ENCODE measurements at regions not wholly inside any gene's neighbourhood (a gene's known extent, or its start where the extent isn't known, plus 50 kb on each side); places are given as distances from the start of the nearest gene placed in this dataset.

DNA sequence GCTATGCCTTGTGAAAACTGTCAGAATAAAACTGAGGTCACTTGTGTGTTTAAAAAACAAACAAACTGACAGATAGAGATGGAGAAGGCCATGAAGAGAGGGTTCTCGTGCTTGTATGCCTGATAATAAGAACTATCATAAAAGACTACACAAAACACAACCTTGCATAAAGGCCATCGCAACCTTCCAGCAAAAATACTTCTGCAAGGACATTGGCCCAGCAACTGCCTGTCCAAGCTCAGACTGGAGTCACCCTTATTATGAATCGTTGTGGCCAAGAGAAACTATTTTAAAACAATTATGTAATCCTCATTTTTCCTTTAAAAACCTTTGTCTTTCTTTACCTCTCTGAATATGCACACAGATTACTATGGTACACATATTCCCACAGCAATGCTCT lies 93.0 kb upstream of the SMLR1 start:
- Histone ChIP-seq H3K27me3 (no peaks in the 10 kb centered on the region), H3K36me3 (no peaks in the 10 kb centered on the region), H3K27ac (no peak overlapping the region), H3K4me3 (no peak overlapping the region), H3K9me3 (no peaks in the 10 kb centered on the region), H3K4me1 (no peaks in the 10 kb centered on the region)
- no peak for DNase-seq (ENCODE audit: extremely low spot score in 2 of 2)
- no peak for TF ChIP-seq POLR2AphosphoS5 (IDR thresholded peaks at IDR 0.05; ENCODE audit: insufficient read depth in 1 of 2, low read depth in 1 of 2)
- TF ChIP-seq, protein P1, sequence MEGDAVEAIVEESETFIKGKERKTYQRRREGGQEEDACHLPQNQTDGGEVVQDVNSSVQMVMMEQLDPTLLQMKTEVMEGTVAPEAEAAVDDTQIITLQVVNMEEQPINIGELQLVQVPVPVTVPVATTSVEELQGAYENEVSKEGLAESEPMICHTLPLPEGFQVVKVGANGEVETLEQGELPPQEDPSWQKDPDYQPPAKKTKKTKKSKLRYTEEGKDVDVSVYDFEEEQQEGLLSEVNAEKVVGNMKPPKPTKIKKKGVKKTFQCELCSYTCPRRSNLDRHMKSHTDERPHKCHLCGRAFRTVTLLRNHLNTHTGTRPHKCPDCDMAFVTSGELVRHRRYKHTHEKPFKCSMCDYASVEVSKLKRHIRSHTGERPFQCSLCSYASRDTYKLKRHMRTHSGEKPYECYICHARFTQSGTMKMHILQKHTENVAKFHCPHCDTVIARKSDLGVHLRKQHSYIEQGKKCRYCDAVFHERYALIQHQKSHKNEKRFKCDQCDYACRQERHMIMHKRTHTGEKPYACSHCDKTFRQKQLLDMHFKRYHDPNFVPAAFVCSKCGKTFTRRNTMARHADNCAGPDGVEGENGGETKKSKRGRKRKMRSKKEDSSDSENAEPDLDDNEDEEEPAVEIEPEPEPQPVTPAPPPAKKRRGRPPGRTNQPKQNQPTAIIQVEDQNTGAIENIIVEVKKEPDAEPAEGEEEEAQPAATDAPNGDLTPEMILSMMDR (IDR thresholded peaks at IDR 0.05): no peak
- no peak for TF ChIP-seq POLR2A (IDR thresholded peaks at IDR 0.05)
- intact Hi-C loops (cut with DNase I): no loop called here

DNA sequence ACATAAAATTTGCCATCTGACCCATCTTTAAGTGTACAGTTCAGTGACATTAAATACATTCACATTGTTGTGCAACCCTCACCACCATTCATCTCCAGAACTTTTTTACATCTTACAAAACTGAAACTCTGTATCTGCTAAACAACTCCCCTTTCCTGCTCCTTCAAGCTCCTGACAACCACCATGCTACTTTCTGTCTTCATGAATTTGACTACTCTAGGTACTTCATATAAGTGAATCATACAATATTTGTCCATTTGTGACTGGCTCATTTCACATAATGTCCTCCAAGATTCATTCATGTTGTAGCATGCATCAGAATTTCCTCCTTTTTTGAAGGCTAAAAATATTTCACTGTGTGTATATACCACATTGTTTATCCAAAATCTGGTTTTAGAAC lies 86.9 kb upstream of the SMLR1 start:
- intact Hi-C loops (cut with DNase I): no loop called here
- Histone ChIP-seq H3K27me3 (no peaks in the 10 kb centered on the region), H3K27ac (no peak overlapping the region), H3K9me3 (no peaks in the 10 kb centered on the region), H3K4me3 (no peak overlapping the region), H3K4me1 (no peaks in the 10 kb centered on the region), H3K36me3 (no peaks in the 10 kb centered on the region)
- TF ChIP-seq POLR2AphosphoS5 (IDR thresholded peaks at IDR 0.05; ENCODE audit: insufficient read depth in 1 of 2, low read depth in 1 of 2) (no peak), POLR2A (IDR thresholded peaks at IDR 0.05) (no peak)
- TF ChIP-seq, protein P1 (IDR thresholded peaks at IDR 0.05): no peak
- no peak for DNase-seq (ENCODE audit: extremely low spot score in 2 of 2)

DNA sequence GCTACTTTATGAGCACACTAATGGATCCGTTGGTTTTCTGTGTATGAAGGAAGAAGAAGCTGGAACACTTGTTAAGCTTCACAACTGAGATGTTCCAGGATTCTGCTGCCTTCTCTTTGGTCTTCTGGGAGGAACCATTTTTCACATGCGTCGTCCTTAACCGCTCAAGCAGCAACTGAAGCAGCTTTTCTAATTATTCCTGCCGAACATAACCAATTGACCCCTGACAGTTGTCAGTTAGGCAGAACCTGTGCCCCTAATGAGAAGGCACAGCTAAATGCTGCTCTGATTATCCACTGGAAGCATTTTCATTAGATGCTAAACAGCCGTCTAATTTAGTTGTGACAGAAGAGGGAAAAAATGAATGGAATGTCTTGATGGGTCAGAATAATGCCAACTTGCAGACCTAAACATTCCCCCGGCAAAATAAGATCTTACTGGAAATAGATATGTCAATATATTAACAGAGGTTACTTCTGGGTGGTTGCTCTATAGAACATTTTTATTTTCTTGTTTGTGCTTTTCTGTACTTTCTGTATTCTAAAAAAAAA lies 85.0 kb upstream of the SMLR1 start:
- intact Hi-C loops (cut with DNase I): no loop called here
- Histone ChIP-seq H3K9me3 (no peaks in the 10 kb centered on the region), H3K4me3 (no peak overlapping the region), H3K36me3 (no peaks in the 10 kb centered on the region), H3K27me3 (no peaks in the 10 kb centered on the region), H3K27ac (no peak overlapping the region), H3K4me1 (no peaks in the 10 kb centered on the region)
- TF ChIP-seq POLR2AphosphoS5 (IDR thresholded peaks at IDR 0.05; ENCODE audit: insufficient read depth in 1 of 2, low read depth in 1 of 2) (no peak), POLR2A (IDR thresholded peaks at IDR 0.05) (no peak)
- TF ChIP-seq, protein P1 (IDR thresholded peaks at IDR 0.05): no peak
- no peak for DNase-seq (ENCODE audit: extremely low spot score in 2 of 2)

DNA sequence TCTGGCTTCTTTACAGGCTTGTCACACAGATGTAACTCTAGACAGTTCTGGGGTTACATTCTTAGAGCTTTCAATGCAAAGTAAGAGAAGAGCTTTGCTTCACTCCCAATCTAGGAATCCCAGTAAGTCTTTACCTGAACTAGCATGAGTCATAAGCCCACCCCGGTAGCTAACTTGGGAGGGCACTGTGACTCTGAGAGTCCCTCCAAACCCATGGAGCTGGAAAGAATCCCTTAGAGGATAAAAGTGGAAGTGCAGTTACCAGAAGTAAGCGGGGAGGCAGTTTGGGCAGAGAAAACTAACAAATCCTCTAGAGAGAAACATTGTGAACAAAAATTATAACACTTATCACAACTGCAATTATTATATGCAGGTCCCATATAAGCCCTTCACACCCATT lies 84.0 kb upstream of the SMLR1 start:
- Histone ChIP-seq H3K36me3 (no peaks in the 10 kb centered on the region), H3K27ac (no peak overlapping the region), H3K27me3 (no peaks in the 10 kb centered on the region), H3K9me3 (no peaks in the 10 kb centered on the region), H3K4me1 (no peaks in the 10 kb centered on the region), H3K4me3 (no peak overlapping the region)
- intact Hi-C loops (cut with DNase I): no loop called here
- no peak for DNase-seq (ENCODE audit: extremely low spot score in 2 of 2)
- no peak for TF ChIP-seq POLR2AphosphoS5 (IDR thresholded peaks at IDR 0.05; ENCODE audit: insufficient read depth in 1 of 2, low read depth in 1 of 2)

DNA sequence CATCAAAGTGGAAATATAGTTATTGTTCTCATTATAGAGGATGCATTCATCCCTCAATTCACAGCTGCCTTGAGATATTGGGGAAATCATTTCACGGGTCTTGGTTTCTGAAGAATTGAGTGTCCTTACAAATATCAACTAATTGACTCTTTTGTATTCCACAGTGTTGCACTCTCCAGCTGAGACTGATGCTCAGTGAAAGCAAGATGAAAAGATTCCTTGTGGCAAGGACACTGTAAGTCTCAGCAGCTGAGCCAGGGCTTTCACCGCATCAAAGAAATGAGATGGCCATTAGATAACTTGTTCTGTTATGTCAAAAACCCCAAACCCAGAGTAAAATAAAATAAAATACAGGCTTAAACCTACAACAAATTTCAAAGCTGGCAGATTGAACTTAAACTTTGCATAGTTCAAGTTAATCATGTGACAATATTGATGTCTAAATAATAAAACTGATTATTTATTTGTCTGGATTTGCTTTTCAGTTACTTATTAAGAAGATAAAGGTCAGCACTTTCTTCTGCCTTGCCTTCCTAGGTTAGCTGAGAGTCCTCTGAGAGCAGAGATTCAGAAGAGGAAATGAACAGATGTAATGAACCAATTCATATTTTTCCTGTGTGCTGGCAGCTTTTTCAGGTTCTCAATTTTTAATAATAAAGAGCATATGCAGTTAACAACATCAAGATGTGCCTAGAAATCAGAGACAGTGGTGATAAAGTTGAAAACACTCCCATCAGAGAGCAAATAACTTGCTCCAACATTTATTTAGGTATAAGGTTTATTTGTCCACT lies 82.4 kb upstream of the SMLR1 start:
- Histone ChIP-seq H3K27ac (no peak overlapping the region), H3K4me1 (no peaks in the 10 kb centered on the region), H3K27me3 (no peaks in the 10 kb centered on the region), H3K4me3 (no peak overlapping the region), H3K9me3 (no peaks in the 10 kb centered on the region), H3K36me3 (no peaks in the 10 kb centered on the region)
- no peak for DNase-seq (ENCODE audit: extremely low spot score in 2 of 2)
- TF ChIP-seq POLR2A (IDR thresholded peaks at IDR 0.05) (no peak), POLR2AphosphoS5 (IDR thresholded peaks at IDR 0.05; ENCODE audit: insufficient read depth in 1 of 2, low read depth in 1 of 2) (no peak)
- TF ChIP-seq, protein P1 (IDR thresholded peaks at IDR 0.05): no peak
- intact Hi-C loops (cut with DNase I): no loop called here
